ENCODE measurements at regions not wholly inside any gene's neighbourhood (a gene's known extent, or its start where the extent isn't known, plus 50 kb on each side); places are given as distances from the start of the nearest gene placed in this dataset.

DNA sequence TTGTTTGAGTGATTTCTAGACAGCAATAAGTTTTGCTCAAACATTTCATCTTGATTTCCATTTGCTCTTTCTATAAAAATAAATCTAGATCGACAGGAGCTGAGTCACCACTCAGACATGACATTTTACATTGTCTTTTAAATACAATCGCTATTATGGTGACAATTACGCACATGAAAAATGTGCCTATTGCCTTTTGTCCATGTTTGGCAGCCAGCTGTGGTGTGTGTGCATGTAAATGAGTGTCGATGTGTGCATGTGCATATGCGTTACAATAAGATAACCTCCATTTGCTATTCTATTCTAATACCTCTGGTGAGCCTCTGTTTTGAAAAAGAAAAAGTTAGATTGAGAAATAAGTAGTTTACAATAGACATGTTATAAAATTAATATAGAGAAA, 89.7 kb upstream of the GRM7 start:
- H3K9me3 ChIP-seq = no peaks in the 10 kb centered on the region
- H3K4me1 ChIP-seq = no peaks in the 10 kb centered on the region
- no peak for DNase-seq
- no peaks in the 10 kb centered on the region for H3K27me3 ChIP-seq (ENCODE audit: low read depth)
- H3K4me3 ChIP-seq = no peak overlapping the region
- H3K36me3 ChIP-seq = no peaks in the 10 kb centered on the region
- intact Hi-C loops (cut with DNase I) = no loop called here
- ATAC-seq = no peak
- TF ChIP-seq, protein P1, sequence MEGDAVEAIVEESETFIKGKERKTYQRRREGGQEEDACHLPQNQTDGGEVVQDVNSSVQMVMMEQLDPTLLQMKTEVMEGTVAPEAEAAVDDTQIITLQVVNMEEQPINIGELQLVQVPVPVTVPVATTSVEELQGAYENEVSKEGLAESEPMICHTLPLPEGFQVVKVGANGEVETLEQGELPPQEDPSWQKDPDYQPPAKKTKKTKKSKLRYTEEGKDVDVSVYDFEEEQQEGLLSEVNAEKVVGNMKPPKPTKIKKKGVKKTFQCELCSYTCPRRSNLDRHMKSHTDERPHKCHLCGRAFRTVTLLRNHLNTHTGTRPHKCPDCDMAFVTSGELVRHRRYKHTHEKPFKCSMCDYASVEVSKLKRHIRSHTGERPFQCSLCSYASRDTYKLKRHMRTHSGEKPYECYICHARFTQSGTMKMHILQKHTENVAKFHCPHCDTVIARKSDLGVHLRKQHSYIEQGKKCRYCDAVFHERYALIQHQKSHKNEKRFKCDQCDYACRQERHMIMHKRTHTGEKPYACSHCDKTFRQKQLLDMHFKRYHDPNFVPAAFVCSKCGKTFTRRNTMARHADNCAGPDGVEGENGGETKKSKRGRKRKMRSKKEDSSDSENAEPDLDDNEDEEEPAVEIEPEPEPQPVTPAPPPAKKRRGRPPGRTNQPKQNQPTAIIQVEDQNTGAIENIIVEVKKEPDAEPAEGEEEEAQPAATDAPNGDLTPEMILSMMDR (IDR thresholded peaks at IDR 0.05) = no peak
- no peak overlapping the region for H3K27ac ChIP-seq

DNA sequence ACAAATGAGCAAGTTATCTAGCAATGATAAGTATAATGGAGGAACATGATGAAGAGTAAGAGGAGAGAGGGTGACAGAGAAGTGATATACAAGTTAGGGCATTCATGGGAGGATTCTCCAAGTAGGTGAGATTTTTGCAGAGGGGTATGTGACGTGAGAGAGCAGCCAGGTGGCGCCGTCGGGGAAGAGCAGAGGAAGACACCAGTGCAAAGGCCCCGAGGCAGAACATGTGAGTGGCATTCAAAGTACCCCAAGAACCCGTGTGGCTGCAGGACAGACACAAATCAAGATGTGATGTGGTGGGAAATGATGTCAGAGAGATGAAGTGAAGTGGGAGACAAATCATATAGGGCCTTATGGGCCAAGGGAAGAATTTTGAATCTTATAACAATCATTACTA, 81.8 kb upstream of the GRM7 start:
- H3K9me3 ChIP-seq = no peaks in the 10 kb centered on the region
- DNase-seq = no peak
- no peak overlapping the region for H3K27ac ChIP-seq
- H3K4me3 ChIP-seq = no peak overlapping the region
- ATAC-seq = no peak
- TF ChIP-seq, protein P1 (IDR thresholded peaks at IDR 0.05) = no peak
- intact Hi-C loops (cut with DNase I) = no loop called here
- H3K4me1 ChIP-seq = no peaks in the 10 kb centered on the region
- no peaks in the 10 kb centered on the region for H3K36me3 ChIP-seq
- no peaks in the 10 kb centered on the region for H3K27me3 ChIP-seq (ENCODE audit: low read depth)

DNA sequence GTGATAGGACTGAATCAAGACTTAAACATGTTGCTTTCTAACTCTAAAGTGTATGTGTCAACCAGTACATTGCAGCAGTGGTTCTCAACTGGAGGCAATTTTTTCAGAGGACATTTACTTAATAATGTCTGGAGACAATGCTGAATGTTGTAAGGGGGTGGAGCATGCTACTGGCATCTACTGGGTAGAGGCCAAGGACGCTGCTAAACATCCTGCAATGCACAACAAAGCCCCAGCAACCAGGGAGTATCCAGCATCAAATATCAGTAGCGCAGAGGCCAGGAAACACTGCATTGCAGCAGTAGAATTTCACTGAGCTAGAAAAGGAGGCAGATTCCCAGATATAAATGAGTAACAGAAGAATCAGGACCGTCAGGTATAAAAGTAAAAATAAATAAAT, 79.8 kb upstream of the GRM7 start:
- DNase-seq (no peak), ATAC-seq (no peak)
- Histone ChIP-seq H3K27me3 (ENCODE audit: low read depth) (no peaks in the 10 kb centered on the region), H3K9me3 (no peaks in the 10 kb centered on the region), H3K4me1 (no peaks in the 10 kb centered on the region), H3K36me3 (no peaks in the 10 kb centered on the region), H3K27ac (no peak overlapping the region), H3K4me3 (no peak overlapping the region)
- intact Hi-C loops (cut with DNase I) = no loop called here
- TF ChIP-seq, protein P1 (IDR thresholded peaks at IDR 0.05) = no peak

DNA sequence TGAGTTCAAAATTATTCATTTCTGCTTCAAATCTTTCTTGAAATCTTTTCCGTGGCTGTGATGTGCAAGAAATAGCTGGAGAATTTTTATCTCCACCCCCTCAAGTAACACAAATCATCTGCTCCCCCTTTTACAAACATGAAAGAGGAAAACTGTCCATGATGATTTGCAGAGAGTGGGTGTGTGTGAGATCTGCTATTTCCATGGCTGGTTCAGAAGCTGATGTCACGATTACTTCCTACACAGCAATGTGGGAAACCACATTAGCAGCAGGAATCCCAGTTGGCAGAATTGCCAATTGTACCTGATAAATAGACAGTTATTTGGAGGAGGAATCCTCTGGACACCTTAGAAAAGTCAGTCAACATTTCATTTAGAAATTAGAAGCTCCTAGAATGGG, 75.2 kb upstream of the GRM7 start:
- TF ChIP-seq, protein P1 (IDR thresholded peaks at IDR 0.05) = no peak
- intact Hi-C loops (cut with DNase I) = no loop called here
- ATAC-seq (no peak), DNase-seq (no peak)
- H3K9me3 ChIP-seq = no peaks in the 10 kb centered on the region
- no peaks in the 10 kb centered on the region for H3K27me3 ChIP-seq (ENCODE audit: low read depth)
- no peaks in the 10 kb centered on the region for H3K36me3 ChIP-seq
- H3K4me1 ChIP-seq = no peaks in the 10 kb centered on the region
- no peak overlapping the region for H3K4me3 ChIP-seq
- H3K27ac ChIP-seq = no peak overlapping the region

DNA sequence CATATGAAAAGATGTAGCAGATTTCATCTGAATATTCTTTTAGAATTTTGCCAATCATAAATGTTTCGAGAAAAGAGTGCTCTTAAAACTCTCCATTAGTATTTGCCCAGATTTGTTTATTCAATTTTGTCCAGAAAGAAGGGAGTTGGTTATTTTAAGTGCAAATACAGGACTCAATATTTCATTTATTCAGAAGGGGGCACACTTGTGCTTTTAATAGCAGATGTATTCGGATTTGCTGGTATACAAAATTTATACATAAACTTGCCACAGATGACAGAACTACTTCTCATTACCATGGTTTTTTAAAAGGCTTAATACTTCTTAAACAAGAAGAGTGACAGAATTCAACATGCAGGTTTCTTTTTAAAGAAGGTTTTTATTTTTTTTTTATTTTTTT, 69.8 kb upstream of the GRM7 start:
- DNase-seq = no peak
- no peaks in the 10 kb centered on the region for H3K27me3 ChIP-seq (ENCODE audit: low read depth)
- H3K9me3 ChIP-seq = no peaks in the 10 kb centered on the region
- H3K4me1 ChIP-seq = no peaks in the 10 kb centered on the region
- intact Hi-C loops (cut with DNase I) = no loop called here
- TF ChIP-seq, protein P1 (IDR thresholded peaks at IDR 0.05) = no peak
- no peak for ATAC-seq
- H3K4me3 ChIP-seq = no peak overlapping the region
- no peaks in the 10 kb centered on the region for H3K36me3 ChIP-seq
- no peak overlapping the region for H3K27ac ChIP-seq
